ENCODE measurements at regions not wholly inside any gene's neighbourhood (a gene's known extent, or its start where the extent isn't known, plus 50 kb on each side); places are given as distances from the start of the nearest gene placed in this dataset.

DNA sequence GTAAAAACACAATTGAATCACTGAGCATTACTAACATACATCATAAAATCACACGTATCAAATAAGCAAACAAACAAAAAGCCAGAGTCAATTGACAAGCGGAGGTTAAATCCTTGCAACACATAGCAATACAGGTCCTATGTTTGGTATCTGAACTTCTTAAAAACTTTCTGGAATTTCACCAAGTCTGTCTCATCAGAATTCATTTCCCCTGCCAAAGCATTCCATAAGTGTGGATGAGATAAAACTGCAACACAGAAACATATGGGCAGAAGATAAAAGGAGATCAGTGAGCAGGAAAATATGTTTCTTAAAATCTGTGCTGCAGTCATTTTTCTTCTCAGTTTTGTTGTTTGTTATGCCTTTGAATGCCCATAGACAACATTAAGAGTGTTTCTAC, 1155.5 kb downstream of the TBL1XR1 start:
- TF ChIP-seq POLR2A (IDR thresholded peaks at IDR 0.05; ENCODE audit: low read length) (no peak), GATA1 (IDR thresholded peaks at IDR 0.05; ENCODE audit: low read depth, low read length) (no peak)

Measured in erythroblast (primary cell).